Gastroesophageal sphincter (tissue), 3 donors: ENCODE measurements at regions not wholly inside any gene's neighbourhood (a gene's known extent, or its start where the extent isn't known, plus 50 kb on each side); places are given as distances from the start of the nearest gene placed in this dataset.
"Not testable (repeated sequence)": the region's sequence is repeated elsewhere in the genome, so short reads cannot be mapped to it uniquely, and the experiment has no call there.

ENCODE experiments used
- CTCF ChIP-seq, 4 experiments: fragments of 200-600 bp in 2 of 4; fragments of 450-650 bp in 2 of 4; sonication (generic) in 1 of 4; IDR thresholded peaks; one replicate each; pipeline ENCODE4 v1.5.1; 2017 to 2019; ENCODE audit warnings: antibody characterized with exemption in 4 of 4, mild to moderate bottlenecking in 2 of 4, moderate library complexity in 2 of 4
- POLR2A ChIP-seq, 2 donors: fragments of 450-650 bp; IDR thresholded peaks; one replicate each; pipeline ENCODE4 v1.6.1; 2017; ENCODE audit warnings: antibody characterized with exemption in 2 of 2, mild to moderate bottlenecking in 2 of 2, moderate library complexity in 1 of 2
- POLR2AphosphoS5 ChIP-seq: sonication (generic); formaldehyde crosslinking; IDR thresholded peaks from one replicate; pipeline ENCODE4 v1.6.1; 2017; ENCODE audit warnings: antibody characterized with exemption

- TF ChIP-seq POLR2AphosphoS5; CTCF (IDR thresholded peaks at IDR 0.05); POLR2A (IDR thresholded peaks at IDR 0.05): not testable (repeated sequence)
These were observed 611.7 kb upstream of the TBL1XR1 start for GRCh38 chr3:177808928-177809478.
